ENCODE measurements at regions not wholly inside any gene's neighbourhood (a gene's known extent, or its start where the extent isn't known, plus 50 kb on each side); places are given as distances from the start of the nearest gene placed in this dataset.
"Not testable (repeated sequence)": the region's sequence is repeated elsewhere in the genome, so short reads cannot be mapped to it uniquely, and the experiment has no call there.

DNA sequence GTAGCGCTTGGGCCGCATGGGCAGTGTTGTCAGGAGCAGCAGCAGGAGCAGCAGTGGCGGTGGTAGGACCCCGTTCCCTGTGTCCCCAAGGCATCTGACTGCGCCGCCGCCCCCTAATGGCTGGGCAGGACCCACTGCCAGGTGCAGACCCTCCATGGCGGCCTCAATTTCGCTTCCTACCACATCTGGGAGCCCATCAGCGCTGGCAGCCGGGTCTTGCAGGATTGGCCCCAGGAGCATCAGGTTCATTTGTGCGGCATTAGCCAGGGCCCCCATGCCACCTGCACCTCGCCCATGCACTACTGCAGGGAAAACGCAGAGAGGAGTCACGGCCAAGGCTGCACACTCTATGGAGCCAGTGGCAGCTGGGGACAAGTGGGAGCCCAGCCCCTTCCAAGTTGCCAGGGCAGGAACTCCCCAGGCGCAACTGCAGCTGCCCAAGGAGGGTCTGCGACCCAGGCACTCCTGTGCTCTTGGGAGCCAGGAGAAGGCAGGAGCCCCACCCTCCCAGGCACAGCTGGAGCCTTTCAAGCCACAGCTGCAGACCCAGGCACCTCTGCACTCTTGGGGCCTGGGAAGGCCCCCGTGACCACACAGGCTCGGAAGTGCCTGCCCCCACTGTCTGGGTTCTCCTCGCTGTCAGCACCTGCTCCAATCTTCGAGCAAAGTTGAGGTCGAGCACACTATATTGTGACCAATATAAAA is 594.2 kb downstream of the KCNJ18 start:
- DNase-seq = no peak
- Histone ChIP-seq H3K9me3 (ENCODE audit: control extremely low read depth in 1 of 5, control insufficient read depth in 4 of 5, insufficient read depth in 2 of 5, low read depth in 1 of 5, low read length in 4 of 5) (peaks cover 0 to 6% (median 0%) of the 10 kb centered on the region in 5 experiments), H3K4me3 (ENCODE audit: control insufficient read depth in 1 of 7, extremely low read depth in 1 of 7, insufficient read depth in 4 of 7, low read depth in 2 of 7, low read length in 6 of 7) (no peak overlapping the region), H3K36me3 (ENCODE audit: control insufficient read depth in 4 of 4, insufficient read depth in 4 of 4, low read length in 3 of 4) (no peaks in the 10 kb centered on the region), H3K4me1 (ENCODE audit: control extremely low read depth in 1 of 4, control insufficient read depth in 4 of 4, insufficient read depth in 4 of 4, low read length in 3 of 4) (no peaks in the 10 kb centered on the region), H3K27me3 (replicated peaks in 2 of 5; ENCODE audit: control insufficient read depth in 4 of 5, insufficient read depth in 5 of 5, low read length in 4 of 5) (no peaks in the 10 kb centered on the region), H3K27ac (ENCODE audit: insufficient read depth in 1 of 2, low read depth in 1 of 2, low read length in 2 of 2, poor library complexity in 1 of 2, severe bottlenecking in 2 of 2) (no peak overlapping the region)
- POLR2A ChIA-PET = no interaction called here
- 79% methylated on average over 17 of the region's 22 CpGs for WGBS (ENCODE audit: insufficient coverage)
- CTCF ChIA-PET = no interaction called here

GRCh38 chr17:22298484-22298951 is 606.2 kb downstream of the KCNJ18 start:
- POLR2A ChIA-PET; DNase-seq; H3K4me3 ChIP-seq (ENCODE audit: control insufficient read depth in 1 of 7, extremely low read depth in 1 of 7, insufficient read depth in 4 of 7, low read depth in 2 of 7, low read length in 6 of 7); CTCF ChIA-PET; H3K27ac ChIP-seq (ENCODE audit: insufficient read depth in 1 of 2, low read depth in 1 of 2, low read length in 2 of 2, poor library complexity in 1 of 2, severe bottlenecking in 2 of 2); H3K27me3 ChIP-seq (replicated peaks in 2 of 5; ENCODE audit: control insufficient read depth in 4 of 5, insufficient read depth in 5 of 5, low read length in 4 of 5); H3K36me3 ChIP-seq (ENCODE audit: control insufficient read depth in 4 of 4, insufficient read depth in 4 of 4, low read length in 3 of 4); H3K4me1 ChIP-seq (ENCODE audit: control extremely low read depth in 1 of 4, control insufficient read depth in 4 of 4, insufficient read depth in 4 of 4, low read length in 3 of 4): not testable (repeated sequence)
- 88% methylated on average over 21 of the region's 33 CpGs for WGBS (ENCODE audit: insufficient coverage)
- H3K9me3 ChIP-seq (ENCODE audit: control extremely low read depth in 1 of 5, control insufficient read depth in 4 of 5, insufficient read depth in 2 of 5, low read depth in 1 of 5, low read length in 4 of 5) = peaks cover 0 to 30% (median 7%) of the 10 kb centered on the region in 5 experiments

DNA sequence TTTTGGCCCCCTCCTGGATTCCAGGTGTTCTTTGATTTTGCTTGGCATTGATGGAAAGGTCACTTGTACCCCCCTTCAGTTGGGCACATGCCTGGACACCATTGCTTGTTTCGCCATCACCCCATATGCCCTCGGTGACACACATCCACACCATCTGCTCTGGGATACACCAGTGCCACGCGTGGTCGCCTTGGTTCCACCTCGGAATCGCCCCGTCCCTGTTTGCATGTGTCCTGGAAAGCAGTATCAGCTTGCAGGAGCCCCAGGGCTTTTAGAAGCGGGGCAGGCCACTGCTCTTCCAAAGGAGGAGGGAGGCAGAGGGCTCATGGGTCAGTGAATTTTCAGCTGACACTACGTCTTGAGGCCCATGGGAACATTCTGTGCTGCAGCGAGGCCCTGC is 607.9 kb downstream of the KCNJ18 start:
- Histone ChIP-seq H3K4me1 (ENCODE audit: control extremely low read depth in 1 of 4, control insufficient read depth in 4 of 4, insufficient read depth in 4 of 4, low read length in 3 of 4) (no peaks in the 10 kb centered on the region), H3K27me3 (replicated peaks in 2 of 5; ENCODE audit: control insufficient read depth in 4 of 5, insufficient read depth in 5 of 5, low read length in 4 of 5) (no peaks in the 10 kb centered on the region), H3K36me3 (ENCODE audit: control insufficient read depth in 4 of 4, insufficient read depth in 4 of 4, low read length in 3 of 4) (no peaks in the 10 kb centered on the region), H3K27ac (ENCODE audit: insufficient read depth in 1 of 2, low read depth in 1 of 2, low read length in 2 of 2, poor library complexity in 1 of 2, severe bottlenecking in 2 of 2) (no peak overlapping the region), H3K4me3 (ENCODE audit: control insufficient read depth in 1 of 7, extremely low read depth in 1 of 7, insufficient read depth in 4 of 7, low read depth in 2 of 7, low read length in 6 of 7) (no peak overlapping the region), H3K9me3 (ENCODE audit: control extremely low read depth in 1 of 5, control insufficient read depth in 4 of 5, insufficient read depth in 2 of 5, low read depth in 1 of 5, low read length in 4 of 5) (peaks cover 0 to 45% (median 11%) of the 10 kb centered on the region in 5 experiments)
- WGBS (ENCODE audit: insufficient coverage) = 86% methylated on average over 11 of the region's 11 CpGs
- no peak for DNase-seq
- POLR2A ChIA-PET = no interaction called here
- CTCF ChIA-PET = no interaction called here

DNA sequence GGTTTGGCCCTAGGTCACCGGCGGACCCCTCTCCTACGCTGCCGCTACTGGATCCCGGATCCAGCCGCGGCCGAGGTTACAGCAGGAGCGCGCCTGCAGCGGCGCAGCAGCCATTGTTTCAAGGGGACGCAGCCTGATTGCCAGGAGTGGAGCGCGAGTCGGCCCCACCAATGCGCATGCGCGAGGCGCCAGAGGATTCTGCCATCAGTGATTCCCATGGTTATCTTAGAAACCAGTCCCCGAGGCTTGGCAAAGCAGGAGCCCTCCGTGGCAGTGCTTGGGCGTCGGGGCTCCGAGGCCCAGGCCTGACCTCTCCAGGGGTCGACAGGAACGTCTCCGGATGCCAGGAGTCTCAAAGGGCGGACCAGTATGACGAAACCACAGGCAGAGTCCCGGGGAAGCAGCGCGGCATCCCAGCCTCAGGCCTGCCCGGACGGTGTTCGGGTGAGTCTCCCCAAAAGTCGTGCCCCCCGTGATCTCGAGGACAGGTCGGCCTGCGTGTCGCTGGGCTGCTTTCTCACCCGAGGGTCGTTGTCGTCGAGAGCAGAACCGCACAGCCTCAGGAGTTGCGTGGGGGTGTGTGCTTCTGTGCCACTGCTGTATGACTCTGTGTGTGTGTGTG is 608.5 kb downstream of the KCNJ18 start:
- ChIA-PET CTCF (no interaction called here), POLR2A (no interaction called here)
- DNase-seq = no peak
- peaks cover 0 to 48% (median 14%) of the 10 kb centered on the region in 5 experiments for H3K9me3 ChIP-seq (ENCODE audit: control extremely low read depth in 1 of 5, control insufficient read depth in 4 of 5, insufficient read depth in 2 of 5, low read depth in 1 of 5, low read length in 4 of 5)
- 90% methylated on average over 36 of the region's 48 CpGs for WGBS (ENCODE audit: insufficient coverage)
- H3K4me1 ChIP-seq (ENCODE audit: control extremely low read depth in 1 of 4, control insufficient read depth in 4 of 4, insufficient read depth in 4 of 4, low read length in 3 of 4) = no peaks in the 10 kb centered on the region
- no peaks in the 10 kb centered on the region for H3K36me3 ChIP-seq (ENCODE audit: control insufficient read depth in 4 of 4, insufficient read depth in 4 of 4, low read length in 3 of 4)
- no peak overlapping the region for H3K4me3 ChIP-seq (ENCODE audit: control insufficient read depth in 1 of 7, extremely low read depth in 1 of 7, insufficient read depth in 4 of 7, low read depth in 2 of 7, low read length in 6 of 7)
- no peak overlapping the region for H3K27ac ChIP-seq (ENCODE audit: insufficient read depth in 1 of 2, low read depth in 1 of 2, low read length in 2 of 2, poor library complexity in 1 of 2, severe bottlenecking in 2 of 2)
- H3K27me3 ChIP-seq (replicated peaks in 2 of 5; ENCODE audit: control insufficient read depth in 4 of 5, insufficient read depth in 5 of 5, low read length in 4 of 5) = no peaks in the 10 kb centered on the region

GRCh38 chr17:22301353-22301745 is 609.0 kb downstream of the KCNJ18 start:
- 90% methylated on average over 18 of the region's 20 CpGs for WGBS (ENCODE audit: insufficient coverage)
- POLR2A ChIA-PET = no interaction called here
- Histone ChIP-seq H3K36me3 (ENCODE audit: control insufficient read depth in 4 of 4, insufficient read depth in 4 of 4, low read length in 3 of 4) (no peaks in the 10 kb centered on the region), H3K27me3 (replicated peaks in 2 of 5; ENCODE audit: control insufficient read depth in 4 of 5, insufficient read depth in 5 of 5, low read length in 4 of 5) (no peaks in the 10 kb centered on the region), H3K9me3 (ENCODE audit: control extremely low read depth in 1 of 5, control insufficient read depth in 4 of 5, insufficient read depth in 2 of 5, low read depth in 1 of 5, low read length in 4 of 5) (peaks cover 0 to 48% (median 14%) of the 10 kb centered on the region in 5 experiments), H3K4me1 (ENCODE audit: control extremely low read depth in 1 of 4, control insufficient read depth in 4 of 4, insufficient read depth in 4 of 4, low read length in 3 of 4) (no peaks in the 10 kb centered on the region), H3K27ac (ENCODE audit: insufficient read depth in 1 of 2, low read depth in 1 of 2, low read length in 2 of 2, poor library complexity in 1 of 2, severe bottlenecking in 2 of 2) (no peak overlapping the region), H3K4me3 (ENCODE audit: control insufficient read depth in 1 of 7, extremely low read depth in 1 of 7, insufficient read depth in 4 of 7, low read depth in 2 of 7, low read length in 6 of 7) (no peak overlapping the region)
- DNase-seq = no peak
- CTCF ChIA-PET = no interaction called here

- Histone ChIP-seq H3K9me3 (ENCODE audit: control extremely low read depth in 1 of 5, control insufficient read depth in 4 of 5, insufficient read depth in 2 of 5, low read depth in 1 of 5, low read length in 4 of 5) (peaks cover 1 to 48% (median 14%) of the 10 kb centered on the region in 5 experiments), H3K27ac (ENCODE audit: insufficient read depth in 1 of 2, low read depth in 1 of 2, low read length in 2 of 2, poor library complexity in 1 of 2, severe bottlenecking in 2 of 2) (no peak overlapping the region), H3K4me1 (ENCODE audit: control extremely low read depth in 1 of 4, control insufficient read depth in 4 of 4, insufficient read depth in 4 of 4, low read length in 3 of 4) (no peaks in the 10 kb centered on the region), H3K36me3 (ENCODE audit: control insufficient read depth in 4 of 4, insufficient read depth in 4 of 4, low read length in 3 of 4) (no peaks in the 10 kb centered on the region), H3K27me3 (replicated peaks in 2 of 5; ENCODE audit: control insufficient read depth in 4 of 5, insufficient read depth in 5 of 5, low read length in 4 of 5) (no peaks in the 10 kb centered on the region), H3K4me3 (ENCODE audit: control insufficient read depth in 1 of 7, extremely low read depth in 1 of 7, insufficient read depth in 4 of 7, low read depth in 2 of 7, low read length in 6 of 7) (no peak overlapping the region)
- POLR2A ChIA-PET = no interaction called here
- CTCF ChIA-PET = no interaction called here
- no peak for DNase-seq
- 86% methylated on average over 9 of the region's 12 CpGs for WGBS (ENCODE audit: insufficient coverage)
These were observed 610.8 kb downstream of the KCNJ18 start for GRCh38 chr17:22303096-22303495.

- no peaks in the 10 kb centered on the region for H3K4me1 ChIP-seq (ENCODE audit: control extremely low read depth in 1 of 4, control insufficient read depth in 4 of 4, insufficient read depth in 4 of 4, low read length in 3 of 4)
- no peaks in the 10 kb centered on the region for H3K36me3 ChIP-seq (ENCODE audit: control insufficient read depth in 4 of 4, insufficient read depth in 4 of 4, low read length in 3 of 4)
- POLR2A ChIA-PET = no interaction called here
- DNase-seq = no peak
- no peak overlapping the region for H3K4me3 ChIP-seq (ENCODE audit: control insufficient read depth in 1 of 7, extremely low read depth in 1 of 7, insufficient read depth in 4 of 7, low read depth in 2 of 7, low read length in 6 of 7)
- no peak overlapping the region for H3K27ac ChIP-seq (ENCODE audit: insufficient read depth in 1 of 2, low read depth in 1 of 2, low read length in 2 of 2, poor library complexity in 1 of 2, severe bottlenecking in 2 of 2)
- H3K27me3 ChIP-seq (replicated peaks in 2 of 5; ENCODE audit: control insufficient read depth in 4 of 5, insufficient read depth in 5 of 5, low read length in 4 of 5) = no peaks in the 10 kb centered on the region
- CTCF ChIA-PET = no interaction called here
- 95% methylated on average over 9 of the region's 12 CpGs for WGBS (ENCODE audit: insufficient coverage)
- H3K9me3 ChIP-seq (ENCODE audit: control extremely low read depth in 1 of 5, control insufficient read depth in 4 of 5, insufficient read depth in 2 of 5, low read depth in 1 of 5, low read length in 4 of 5) = peaks cover 1 to 48% (median 14%) of the 10 kb centered on the region in 5 experiments
These were observed 611.5 kb downstream of the KCNJ18 start for GRCh38 chr17:22303865-22304264.

All from common myeloid progenitor, CD34-positive (primary cell).